Right renal pelvis (tissue), 4 donors: ENCODE measurements at regions not wholly inside any gene's neighbourhood (a gene's known extent, or its start where the extent isn't known, plus 50 kb on each side); places are given as distances from the start of the nearest gene placed in this dataset.

Experiments used
- DNase-seq, 4 donors: peaks; one replicate each; pipeline ENCODE4 v3.0.0-alpha.2; 2013; ENCODE audit warnings: low read depth in 4 of 4, low spot score in 3 of 4, missing footprints in 1 of 4

GRCh38 chr20:17093782-17094181 lies 133.1 kb upstream of the PCSK2 start:
- no peak for DNase-seq

GRCh38 chr20:17097603-17098002 lies 129.2 kb upstream of the PCSK2 start:
- DNase-seq = no peak

GRCh38 chr20:17100506-17100905 lies 126.3 kb upstream of the PCSK2 start:
- no peak for DNase-seq

- no peak for DNase-seq
These were observed 119.7 kb upstream of the PCSK2 start for GRCh38 chr20:17107127-17107526.

- no peak for DNase-seq
These were observed 117.9 kb upstream of the PCSK2 start for GRCh38 chr20:17108896-17109295.

GRCh38 chr20:17109307-17109706 lies 117.5 kb upstream of the PCSK2 start:
- no peak for DNase-seq

- no peak for DNase-seq
These were observed 98.6 kb upstream of the PCSK2 start for GRCh38 chr20:17128206-17128605.

GRCh38 chr20:17129089-17129488 lies 97.8 kb upstream of the PCSK2 start:
- no peak for DNase-seq

- no peak for DNase-seq
These were observed 89.1 kb upstream of the PCSK2 start for GRCh38 chr20:17137692-17138091.

- DNase-seq = no peak
These were observed 88.6 kb upstream of the PCSK2 start for GRCh38 chr20:17138237-17138636.

GRCh38 chr20:17140894-17141293 lies 85.9 kb upstream of the PCSK2 start:
- DNase-seq = no peak

- DNase-seq = no peak
These were observed 85.3 kb upstream of the PCSK2 start for GRCh38 chr20:17141568-17141967.

GRCh38 chr20:17142666-17143065 lies 84.2 kb upstream of the PCSK2 start:
- no peak for DNase-seq

- DNase-seq = no peak
These were observed 76.0 kb upstream of the PCSK2 start for GRCh38 chr20:17150858-17151257.

GRCh38 chr20:17155401-17155800 lies 71.4 kb upstream of the PCSK2 start:
- no peak for DNase-seq

GRCh38 chr20:17158701-17159100 lies 68.1 kb upstream of the PCSK2 start:
- DNase-seq = no peak

- DNase-seq = no peak
These were observed 65.0 kb upstream of the PCSK2 start for GRCh38 chr20:17161673-17162481.

- no peak for DNase-seq
These were observed 58.7 kb upstream of the PCSK2 start for GRCh38 chr20:17168026-17168612.

GRCh38 chr20:17169585-17170136 lies 57.2 kb upstream of the PCSK2 start:
- DNase-seq = peak; percentile 2 to 22 (median 8)

GRCh38 chr20:17171746-17172280 lies 55.0 kb upstream of the PCSK2 start:
- no peak for DNase-seq

- DNase-seq = no peak
These were observed 53.9 kb upstream of the PCSK2 start for GRCh38 chr20:17172836-17173516.
